ENCODE measurements at regions not wholly inside any gene's neighbourhood (a gene's known extent, or its start where the extent isn't known, plus 50 kb on each side); places are given as distances from the start of the nearest gene placed in this dataset.

DNA sequence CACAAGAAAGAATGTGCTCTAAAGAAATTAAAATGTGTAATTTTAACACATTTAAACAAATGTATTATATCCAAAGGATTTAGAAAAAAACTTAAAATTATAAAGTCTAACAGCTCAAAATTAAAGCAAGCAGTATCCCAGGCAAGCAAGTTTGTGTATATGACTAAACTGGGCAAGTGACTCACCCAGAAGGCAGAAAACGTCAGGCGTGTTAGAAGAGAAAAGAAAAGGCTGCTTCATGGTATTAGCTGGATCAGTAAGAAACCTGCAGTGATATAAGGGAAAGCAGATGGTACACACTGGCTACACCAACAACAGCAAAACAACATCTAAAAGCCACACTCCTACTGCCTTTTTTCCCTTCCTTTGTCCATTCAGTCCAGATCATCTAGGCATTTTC is 250.6 kb upstream of the NDST3 start:
- TF ChIP-seq, protein P1, sequence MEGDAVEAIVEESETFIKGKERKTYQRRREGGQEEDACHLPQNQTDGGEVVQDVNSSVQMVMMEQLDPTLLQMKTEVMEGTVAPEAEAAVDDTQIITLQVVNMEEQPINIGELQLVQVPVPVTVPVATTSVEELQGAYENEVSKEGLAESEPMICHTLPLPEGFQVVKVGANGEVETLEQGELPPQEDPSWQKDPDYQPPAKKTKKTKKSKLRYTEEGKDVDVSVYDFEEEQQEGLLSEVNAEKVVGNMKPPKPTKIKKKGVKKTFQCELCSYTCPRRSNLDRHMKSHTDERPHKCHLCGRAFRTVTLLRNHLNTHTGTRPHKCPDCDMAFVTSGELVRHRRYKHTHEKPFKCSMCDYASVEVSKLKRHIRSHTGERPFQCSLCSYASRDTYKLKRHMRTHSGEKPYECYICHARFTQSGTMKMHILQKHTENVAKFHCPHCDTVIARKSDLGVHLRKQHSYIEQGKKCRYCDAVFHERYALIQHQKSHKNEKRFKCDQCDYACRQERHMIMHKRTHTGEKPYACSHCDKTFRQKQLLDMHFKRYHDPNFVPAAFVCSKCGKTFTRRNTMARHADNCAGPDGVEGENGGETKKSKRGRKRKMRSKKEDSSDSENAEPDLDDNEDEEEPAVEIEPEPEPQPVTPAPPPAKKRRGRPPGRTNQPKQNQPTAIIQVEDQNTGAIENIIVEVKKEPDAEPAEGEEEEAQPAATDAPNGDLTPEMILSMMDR (conservative IDR thresholded peaks at IDR 0.05; ENCODE audit: low read length) = no peak
- TF ChIP-seq EZH2phosphoT487 (IDR thresholded peaks at IDR 0.05; ENCODE audit: borderline replicate concordance, low read depth, low read length) = no peak
